Cardiac muscle cell (in vitro differentiated cells and primary cell): ENCODE measurements at regions not wholly inside any gene's neighbourhood (a gene's known extent, or its start where the extent isn't known, plus 50 kb on each side); places are given as distances from the start of the nearest gene placed in this dataset.

Experiments
- DNase-seq, 2 donors: peaks; one replicate each; pipeline versions ENCODE4 v3.0.0 to v3.0.0-alpha.2; 2010 to 2017; ENCODE audit warnings: low read depth in 1 of 2, low spot score in 1 of 2
- H3K27ac ChIP-seq: fragments of 200-600 bp; sonication (generic); 2 replicates; pipeline ENCODE4 v1.5.1; 2016
- H3K27me3 ChIP-seq: fragments of 200-600 bp; sonication (generic); 2 replicates; pipeline ENCODE4 v1.6.0; 2016; ENCODE audit warnings: control low read depth
- H3K36me3 ChIP-seq: fragments of 200-600 bp; sonication (generic); 2 replicates; pipeline ENCODE4 v1.5.1; 2016; ENCODE audit warnings: control low read depth
- H3K4me1 ChIP-seq: fragments of 200-600 bp; sonication (generic); 2 replicates; pipeline ENCODE4 v1.8.1; 2017; ENCODE audit warnings: low read depth, mild to moderate bottlenecking, mixed run types
- H3K4me3 ChIP-seq: fragments of 200-600 bp; sonication (generic); 2 replicates; pipeline ENCODE4 v1.5.1; 2016; ENCODE audit warnings: mild to moderate bottlenecking
- H3K9me3 ChIP-seq: fragments of 200-600 bp; sonication (generic); 2 replicates; pipeline ENCODE4 v1.5.1; 2017; ENCODE audit warnings: low read depth, mild to moderate bottlenecking, control low read depth
- TF ChIP-seq, protein P1 (sequence below): IDR thresholded peaks from 2 replicates; pipeline ENCODE4 v1.5.1; 2012; ENCODE audit warnings: low read depth, mild to moderate bottlenecking, low read length

DNA sequence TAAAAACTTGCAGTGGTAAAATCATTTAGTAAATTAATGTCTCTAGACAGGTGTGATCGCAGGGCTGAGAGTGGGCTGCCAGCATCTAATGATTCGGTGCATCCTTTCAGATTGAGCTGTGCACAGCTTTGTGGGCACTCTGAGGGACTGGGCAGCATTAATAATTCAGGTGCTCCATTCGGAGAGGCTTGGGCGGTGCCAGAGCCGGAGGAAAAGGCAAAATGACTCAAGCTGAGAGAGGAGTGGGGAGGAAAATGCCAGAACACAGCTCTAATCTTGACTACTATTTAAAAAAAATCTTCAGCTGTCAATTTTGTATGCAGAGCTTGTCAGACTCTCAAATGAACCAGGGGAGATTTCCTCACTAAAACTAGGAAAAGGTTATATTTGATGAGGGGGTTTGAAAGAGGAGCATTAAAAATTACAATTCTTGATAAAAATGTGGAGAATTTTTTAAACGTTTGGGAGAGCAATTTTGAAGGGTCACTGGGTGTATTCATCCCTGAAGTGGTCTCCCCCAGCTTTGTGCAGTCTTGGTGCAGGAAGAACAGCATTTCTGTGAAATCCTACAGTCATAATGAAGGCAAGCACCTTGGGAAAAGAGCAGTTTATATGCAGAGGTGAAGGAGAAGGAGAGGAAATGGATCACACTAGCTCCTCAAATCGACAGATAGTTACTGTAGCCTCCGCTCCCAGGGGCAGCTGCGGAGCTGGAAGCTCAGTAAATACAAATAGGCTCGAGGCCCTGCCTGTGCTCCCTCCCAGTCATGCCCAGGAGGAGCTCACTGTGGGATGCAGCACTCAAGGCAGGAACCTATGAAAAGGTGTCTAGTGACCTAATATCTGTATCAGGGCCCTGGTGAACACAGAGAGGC is 535.4 kb upstream of the RAB6C start:
- H3K9me3 ChIP-seq: no peaks in the 10 kb centered on the region
- H3K4me1 ChIP-seq: no peaks in the 10 kb centered on the region
- TF ChIP-seq, protein P1, sequence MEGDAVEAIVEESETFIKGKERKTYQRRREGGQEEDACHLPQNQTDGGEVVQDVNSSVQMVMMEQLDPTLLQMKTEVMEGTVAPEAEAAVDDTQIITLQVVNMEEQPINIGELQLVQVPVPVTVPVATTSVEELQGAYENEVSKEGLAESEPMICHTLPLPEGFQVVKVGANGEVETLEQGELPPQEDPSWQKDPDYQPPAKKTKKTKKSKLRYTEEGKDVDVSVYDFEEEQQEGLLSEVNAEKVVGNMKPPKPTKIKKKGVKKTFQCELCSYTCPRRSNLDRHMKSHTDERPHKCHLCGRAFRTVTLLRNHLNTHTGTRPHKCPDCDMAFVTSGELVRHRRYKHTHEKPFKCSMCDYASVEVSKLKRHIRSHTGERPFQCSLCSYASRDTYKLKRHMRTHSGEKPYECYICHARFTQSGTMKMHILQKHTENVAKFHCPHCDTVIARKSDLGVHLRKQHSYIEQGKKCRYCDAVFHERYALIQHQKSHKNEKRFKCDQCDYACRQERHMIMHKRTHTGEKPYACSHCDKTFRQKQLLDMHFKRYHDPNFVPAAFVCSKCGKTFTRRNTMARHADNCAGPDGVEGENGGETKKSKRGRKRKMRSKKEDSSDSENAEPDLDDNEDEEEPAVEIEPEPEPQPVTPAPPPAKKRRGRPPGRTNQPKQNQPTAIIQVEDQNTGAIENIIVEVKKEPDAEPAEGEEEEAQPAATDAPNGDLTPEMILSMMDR: no peak
- H3K4me3 ChIP-seq: no peak overlapping the region
- H3K36me3 ChIP-seq: no peaks in the 10 kb centered on the region
- no peaks in the 10 kb centered on the region for H3K27me3 ChIP-seq
- DNase-seq: no peak
- H3K27ac ChIP-seq: no peak overlapping the region

DNA sequence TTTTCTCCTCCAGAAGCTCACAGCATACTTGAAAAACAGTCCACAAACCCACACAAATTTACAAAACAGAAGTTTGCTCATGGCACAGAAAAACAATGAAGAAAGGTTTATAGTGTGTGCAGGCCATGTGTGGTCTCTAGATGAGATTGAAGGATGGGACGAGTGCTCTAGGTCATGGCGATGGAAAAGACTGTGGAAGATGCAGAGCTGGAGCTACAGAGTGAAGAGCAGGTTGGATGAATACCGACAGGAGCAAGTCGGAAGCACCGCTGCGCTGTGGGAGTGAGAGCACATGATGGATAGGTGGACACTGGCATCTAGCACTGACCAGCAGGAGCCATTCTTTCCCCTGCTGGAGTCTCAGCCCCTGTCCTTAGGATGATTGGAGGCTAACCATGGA is 534.7 kb upstream of the RAB6C start:
- no peak for DNase-seq
- Histone ChIP-seq H3K4me1 (no peaks in the 10 kb centered on the region), H3K4me3 (no peak overlapping the region), H3K27ac (no peak overlapping the region), H3K9me3 (no peaks in the 10 kb centered on the region), H3K27me3 (no peaks in the 10 kb centered on the region), H3K36me3 (no peaks in the 10 kb centered on the region)
- TF ChIP-seq, protein P1: no peak

DNA sequence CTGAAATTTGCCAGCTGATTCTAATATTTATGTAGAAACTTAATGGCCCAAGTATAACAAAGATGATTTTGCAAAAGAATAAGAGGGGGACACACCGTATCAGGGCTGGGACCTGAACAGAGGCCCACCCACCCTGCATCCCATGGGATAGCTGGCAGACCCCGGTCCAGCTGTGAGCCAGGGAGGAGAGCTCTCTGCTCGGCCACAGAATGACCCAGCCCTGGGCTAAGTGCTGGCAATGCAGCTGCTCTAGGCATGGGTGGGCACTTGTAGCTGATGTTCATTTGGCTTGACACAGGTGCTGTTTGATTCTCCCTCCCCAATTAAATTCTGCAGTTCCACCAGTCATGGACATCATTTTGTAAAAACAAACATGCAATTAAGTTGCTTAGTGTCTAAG is 522.8 kb upstream of the RAB6C start:
- H3K27me3 ChIP-seq: no peaks in the 10 kb centered on the region
- TF ChIP-seq, protein P1: no peak
- H3K27ac ChIP-seq: no peak overlapping the region

DNA sequence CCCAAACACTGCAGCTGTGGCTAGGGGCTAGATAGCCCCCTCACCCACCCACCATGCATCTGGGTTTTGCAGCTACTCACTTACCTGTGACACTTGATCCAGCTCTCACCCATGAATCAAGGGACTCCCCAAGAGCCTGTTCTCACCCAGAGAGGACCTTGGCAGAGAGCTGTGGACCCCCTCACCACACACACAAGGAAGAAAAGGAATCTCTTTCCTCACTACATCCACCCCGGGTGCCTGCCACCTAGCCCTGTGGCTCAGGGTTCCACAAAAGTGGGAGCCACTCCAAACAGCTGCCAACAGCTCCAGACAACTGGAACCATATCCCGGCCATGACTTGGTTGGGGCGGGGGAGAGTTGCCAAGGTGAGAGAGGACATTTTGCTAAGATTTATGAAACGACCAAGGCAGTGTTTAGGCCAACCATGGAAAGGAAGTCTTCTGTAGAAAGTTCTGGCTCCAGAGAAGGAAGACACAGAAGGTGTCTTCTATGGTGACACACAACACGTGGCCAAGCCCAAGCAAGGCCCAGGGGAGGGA is 522.1 kb upstream of the RAB6C start:
- H3K27ac ChIP-seq: no peak overlapping the region
- H3K36me3 ChIP-seq: no peaks in the 10 kb centered on the region
- TF ChIP-seq, protein P1: no peak
- no peaks in the 10 kb centered on the region for H3K27me3 ChIP-seq
- no peaks in the 10 kb centered on the region for H3K4me1 ChIP-seq
- no peak overlapping the region for H3K4me3 ChIP-seq
- DNase-seq: no peak
- H3K9me3 ChIP-seq: no peaks in the 10 kb centered on the region

More for the DNA sequence above, 522.8 kb upstream of the RAB6C start:
- no peaks in the 10 kb centered on the region for H3K4me1 ChIP-seq
- no peak overlapping the region for H3K4me3 ChIP-seq
- no peaks in the 10 kb centered on the region for H3K36me3 ChIP-seq
- H3K9me3 ChIP-seq: no peaks in the 10 kb centered on the region
- no peak for DNase-seq

DNA sequence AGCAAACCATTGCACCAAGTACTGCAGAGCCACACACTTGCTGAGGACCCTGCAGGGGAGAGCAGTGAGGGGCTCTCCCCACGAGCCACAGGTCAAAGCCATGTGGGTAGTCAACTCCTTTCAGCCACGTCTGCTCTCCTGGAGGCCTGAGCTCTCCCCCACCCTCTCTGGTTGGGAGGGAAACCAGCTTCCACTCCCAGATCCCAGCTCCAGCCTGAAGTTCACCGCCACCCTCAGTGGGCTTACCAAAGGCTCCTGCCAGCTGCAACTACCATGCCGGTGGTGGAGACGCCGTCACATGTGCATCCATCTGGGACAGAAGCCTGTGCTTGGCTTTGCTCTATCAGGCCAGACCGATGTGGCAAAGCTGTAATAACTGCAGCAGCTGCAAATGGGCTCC is 521.5 kb upstream of the RAB6C start:
- TF ChIP-seq, protein P1: no peak
- no peaks in the 10 kb centered on the region for H3K9me3 ChIP-seq
- no peak for DNase-seq
- H3K27ac ChIP-seq: no peak overlapping the region
- H3K4me3 ChIP-seq: no peak overlapping the region
- H3K27me3 ChIP-seq: no peaks in the 10 kb centered on the region
- H3K36me3 ChIP-seq: no peaks in the 10 kb centered on the region
- H3K4me1 ChIP-seq: no peaks in the 10 kb centered on the region
